ENCODE measurements at regions not wholly inside any gene's neighbourhood (a gene's known extent, or its start where the extent isn't known, plus 50 kb on each side); places are given as distances from the start of the nearest gene placed in this dataset.
"Not testable (repeated sequence)": the region's sequence is repeated elsewhere in the genome, so short reads cannot be mapped to it uniquely, and the experiment has no call there.

DNA sequence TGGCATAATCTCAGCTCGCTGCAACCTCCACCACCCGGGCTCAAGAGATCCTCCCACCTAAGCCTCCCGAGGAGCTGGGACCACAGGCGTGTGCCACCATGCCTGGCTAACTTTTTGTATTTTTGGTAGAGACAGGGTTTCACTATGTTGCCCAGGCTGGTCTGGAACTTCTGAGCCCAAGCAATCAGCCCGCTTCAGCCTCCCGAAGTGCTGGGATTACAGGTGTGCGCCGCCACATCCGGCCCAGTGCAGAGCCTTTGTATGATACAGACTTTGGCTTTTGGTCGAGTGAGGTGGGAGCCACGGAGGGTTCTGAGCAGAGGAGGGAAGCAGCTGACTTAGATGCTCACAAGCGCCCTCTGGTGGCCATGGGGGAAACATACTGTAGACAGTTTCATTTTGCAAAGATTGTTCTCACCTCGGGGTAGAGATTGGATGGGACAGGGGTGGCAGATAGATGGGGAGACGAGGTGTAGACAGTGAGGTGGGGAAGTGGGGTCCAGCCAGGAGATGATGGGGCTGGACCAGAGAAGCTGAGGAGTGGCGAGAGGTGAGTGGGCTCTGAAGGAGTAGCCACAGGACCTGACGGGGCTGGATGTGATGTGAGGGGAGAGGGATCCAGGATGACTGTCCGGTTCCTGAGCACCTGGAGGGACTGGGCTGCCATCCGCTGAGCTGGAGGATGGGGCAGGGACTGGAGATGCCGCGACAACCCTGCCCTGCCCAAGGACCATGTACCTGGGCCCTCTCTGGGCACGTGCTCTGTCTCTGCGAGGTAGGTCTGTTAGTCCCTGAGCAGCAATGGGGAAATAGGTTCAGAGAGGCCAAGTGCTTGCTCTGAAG is 105.1 kb downstream of the CRLF3 start:
- not testable (repeated sequence) for H3K27me3 ChIP-seq (ENCODE audit: control insufficient read depth, insufficient read depth, low read length); H3K9ac ChIP-seq (ENCODE audit: low read length); H3K4me3 ChIP-seq (ENCODE audit: low read length); H3K9me3 ChIP-seq (ENCODE audit: control insufficient read depth, low read depth, low read length); H3K4me1 ChIP-seq (ENCODE audit: control insufficient read depth, low read depth, low read length); H3K36me3 ChIP-seq (ENCODE audit: control insufficient read depth, low read depth, low read length); H3K27ac ChIP-seq (ENCODE audit: low read length)

DNA sequence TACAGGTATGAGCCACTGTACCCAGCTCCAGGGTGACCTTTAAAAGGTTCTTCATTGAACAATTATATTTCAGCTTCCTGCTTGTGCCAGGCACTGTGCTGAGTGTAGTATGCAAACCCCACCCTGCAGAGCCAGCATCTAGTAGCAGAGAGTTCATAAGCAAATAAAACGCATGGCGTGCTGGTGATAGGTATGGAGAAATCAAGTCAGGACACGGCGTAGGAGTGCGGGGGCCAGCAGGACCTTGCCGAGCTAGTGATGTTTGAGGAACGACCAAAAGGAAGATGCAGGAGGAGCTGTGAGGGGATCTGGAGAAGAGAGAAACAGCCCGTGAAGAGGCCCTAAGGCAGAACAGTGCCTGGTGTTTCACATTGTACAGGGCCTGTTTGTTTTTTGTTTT is 105.8 kb downstream of the CRLF3 start:
- not testable (repeated sequence) for H3K27me3 ChIP-seq (ENCODE audit: control insufficient read depth, insufficient read depth, low read length); H3K9me3 ChIP-seq (ENCODE audit: control insufficient read depth, low read depth, low read length); H3K27ac ChIP-seq (ENCODE audit: low read length); H3K4me3 ChIP-seq (ENCODE audit: low read length); H3K9ac ChIP-seq (ENCODE audit: low read length); H3K36me3 ChIP-seq (ENCODE audit: control insufficient read depth, low read depth, low read length); H3K4me1 ChIP-seq (ENCODE audit: control insufficient read depth, low read depth, low read length)

DNA sequence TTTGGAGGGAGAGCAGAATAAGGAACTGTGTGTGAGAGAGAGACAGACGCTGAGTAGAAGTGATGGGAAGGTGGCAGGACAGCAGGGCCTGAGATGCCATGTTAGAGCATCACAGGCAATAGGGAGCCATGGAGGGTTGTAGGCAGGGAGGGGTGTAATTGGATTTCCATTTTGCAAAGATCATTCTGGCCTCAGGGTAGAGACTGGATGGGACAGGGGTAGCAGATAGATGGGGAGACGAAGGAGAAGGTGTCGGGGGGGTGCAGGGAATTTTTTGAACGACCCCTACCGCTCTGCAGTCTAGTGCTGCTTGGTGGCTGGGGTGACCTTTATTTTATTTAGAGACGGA is 106.4 kb downstream of the CRLF3 start:
- H3K27me3 ChIP-seq (ENCODE audit: control insufficient read depth, insufficient read depth, low read length); H3K27ac ChIP-seq (ENCODE audit: low read length); H3K4me3 ChIP-seq (ENCODE audit: low read length); H3K9me3 ChIP-seq (ENCODE audit: control insufficient read depth, low read depth, low read length); H3K4me1 ChIP-seq (ENCODE audit: control insufficient read depth, low read depth, low read length); H3K36me3 ChIP-seq (ENCODE audit: control insufficient read depth, low read depth, low read length); H3K9ac ChIP-seq (ENCODE audit: low read length): not testable (repeated sequence)

DNA sequence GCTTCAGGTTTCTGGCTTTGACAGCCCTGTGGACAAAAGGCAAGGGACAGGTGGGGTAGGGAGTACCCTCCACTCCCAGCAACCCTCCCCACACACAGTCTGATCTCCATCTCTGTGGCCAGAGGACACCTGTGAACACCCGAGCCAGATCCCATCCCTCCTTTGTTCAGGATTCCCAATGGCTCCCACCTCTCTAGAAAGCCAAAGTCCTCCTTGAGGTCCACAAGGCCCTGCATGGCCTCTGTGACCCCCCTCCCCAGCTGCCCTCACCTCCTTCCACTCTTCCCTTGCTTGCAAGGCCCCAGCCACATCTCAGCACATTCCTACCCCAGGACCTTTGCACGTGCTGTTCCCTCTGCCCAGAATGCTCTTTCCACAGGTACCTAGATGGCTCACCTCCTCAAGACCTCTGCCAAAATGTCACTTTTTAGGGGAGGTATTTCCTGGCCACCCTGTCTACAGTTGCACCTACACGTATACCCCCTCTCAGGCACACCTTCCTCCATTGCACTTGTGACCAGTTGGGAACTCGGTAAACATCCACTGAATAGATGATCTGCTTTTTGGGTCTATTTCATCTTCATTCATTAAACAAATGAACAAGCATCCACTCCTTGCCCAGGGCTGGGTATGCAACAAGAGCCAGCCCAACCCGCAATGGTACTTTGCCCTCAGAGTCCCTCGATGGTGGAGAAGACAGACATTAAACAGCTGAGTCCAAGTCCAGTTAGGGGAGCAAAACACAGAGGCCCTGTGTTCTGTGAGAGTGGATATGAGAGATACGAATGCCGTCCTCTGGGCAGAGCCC is 107.0 kb downstream of the CRLF3 start:
- H3K9me3 ChIP-seq (ENCODE audit: control insufficient read depth, low read depth, low read length) = no peaks in the 10 kb centered on the region
- H3K9ac ChIP-seq (ENCODE audit: low read length) = no peak overlapping the region
- peaks cover 4% of the 10 kb centered on the region for H3K36me3 ChIP-seq (ENCODE audit: control insufficient read depth, low read depth, low read length)
- H3K4me3 ChIP-seq (ENCODE audit: low read length) = no peak overlapping the region
- H3K4me1 ChIP-seq (ENCODE audit: control insufficient read depth, low read depth, low read length) = peaks cover 5% of the 10 kb centered on the region
- H3K27ac ChIP-seq (ENCODE audit: low read length) = no peak overlapping the region
- no peaks in the 10 kb centered on the region for H3K27me3 ChIP-seq (ENCODE audit: control insufficient read depth, insufficient read depth, low read length)

DNA sequence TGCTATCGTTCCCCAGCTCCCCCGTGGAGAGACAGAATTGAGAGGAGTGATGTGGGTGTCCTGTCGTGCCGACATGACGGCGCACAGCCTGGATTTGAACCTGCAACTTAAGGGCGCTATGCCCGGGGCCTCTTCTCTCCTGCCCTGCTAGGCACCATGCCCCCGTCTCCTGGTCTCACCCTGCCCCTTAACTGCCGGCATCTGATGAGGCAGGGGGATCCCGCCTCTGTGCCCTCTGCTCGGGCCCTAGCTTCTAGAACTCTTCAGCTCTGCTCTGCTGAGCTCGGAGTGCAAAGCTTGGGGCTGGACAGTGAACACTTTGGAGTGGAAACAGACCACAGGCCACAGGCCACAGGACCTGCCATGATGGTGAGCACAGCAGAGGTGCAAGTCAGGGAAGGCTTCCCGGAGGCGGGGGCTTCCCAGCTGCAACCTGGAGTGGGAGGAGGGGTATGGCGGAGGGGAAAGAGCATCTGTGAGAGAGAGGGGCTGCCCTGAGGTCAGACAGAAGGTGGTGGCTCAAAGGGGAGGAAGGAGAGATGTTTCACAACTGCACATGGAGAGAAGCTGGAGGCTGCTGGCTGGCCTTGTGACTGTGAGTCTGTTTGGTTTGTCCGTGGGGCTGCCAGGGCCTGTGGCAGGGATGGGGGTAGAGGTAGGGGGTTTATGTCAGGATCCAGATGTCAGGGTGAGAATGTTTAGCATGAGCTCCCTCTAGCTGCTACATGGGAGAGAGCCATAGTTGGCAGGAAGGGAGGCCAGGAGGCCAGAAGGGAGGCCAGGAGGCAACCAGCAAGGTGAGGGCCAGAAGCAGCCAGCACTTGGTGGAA is 107.8 kb downstream of the CRLF3 start:
- Histone ChIP-seq H3K4me1 (ENCODE audit: control insufficient read depth, low read depth, low read length) (peaks cover 5% of the 10 kb centered on the region), H3K27me3 (ENCODE audit: control insufficient read depth, insufficient read depth, low read length) (no peaks in the 10 kb centered on the region), H3K36me3 (ENCODE audit: control insufficient read depth, low read depth, low read length) (peaks cover 4% of the 10 kb centered on the region), H3K9me3 (ENCODE audit: control insufficient read depth, low read depth, low read length) (no peaks in the 10 kb centered on the region), H3K27ac (ENCODE audit: low read length) (no peak overlapping the region), H3K9ac (ENCODE audit: low read length) (no peak overlapping the region), H3K4me3 (ENCODE audit: low read length) (no peak overlapping the region)

DNA sequence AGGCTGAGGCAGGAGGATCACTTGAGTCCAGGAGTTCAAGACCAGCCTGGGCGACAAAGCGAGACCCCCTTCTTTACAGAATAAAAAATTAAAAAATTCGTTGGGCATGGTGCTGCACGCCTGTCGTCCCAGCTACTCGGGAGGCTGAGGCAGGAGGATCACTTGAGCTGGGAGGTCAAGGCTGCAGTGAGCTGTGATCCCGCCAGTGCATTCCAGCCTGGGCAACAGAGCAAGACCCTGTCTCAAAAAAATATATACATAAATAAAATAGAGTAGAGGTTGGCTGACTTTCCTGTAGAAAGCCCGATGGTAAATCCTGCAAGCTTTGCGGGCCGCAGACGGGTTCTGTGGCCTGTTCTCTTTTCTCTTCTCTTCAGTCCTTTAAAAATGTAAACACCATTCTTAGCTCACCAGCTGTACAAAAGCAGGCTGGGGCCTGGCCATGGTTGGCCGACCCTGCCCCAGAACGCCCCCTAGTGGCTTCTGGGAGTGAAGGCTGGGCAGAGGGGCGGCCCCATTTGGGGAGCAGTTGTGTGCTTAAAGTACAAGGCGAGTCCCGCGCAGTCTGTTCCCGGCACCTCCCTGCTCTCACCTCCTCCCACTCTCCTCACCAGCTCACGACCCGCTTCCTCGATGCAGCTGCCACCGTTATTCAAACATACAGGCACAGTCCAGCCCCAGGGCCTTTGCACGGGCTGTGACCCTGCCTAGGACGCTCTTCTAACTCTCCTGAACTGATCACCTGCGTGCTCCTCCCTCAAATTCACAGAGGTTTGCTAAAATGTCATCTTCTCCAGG is 109.5 kb downstream of the CRLF3 start:
- not testable (repeated sequence) for H3K27me3 ChIP-seq (ENCODE audit: control insufficient read depth, insufficient read depth, low read length); H3K4me3 ChIP-seq (ENCODE audit: low read length); H3K9ac ChIP-seq (ENCODE audit: low read length); H3K27ac ChIP-seq (ENCODE audit: low read length); H3K36me3 ChIP-seq (ENCODE audit: control insufficient read depth, low read depth, low read length); H3K9me3 ChIP-seq (ENCODE audit: control insufficient read depth, low read depth, low read length); H3K4me1 ChIP-seq (ENCODE audit: control insufficient read depth, low read depth, low read length)

DNA sequence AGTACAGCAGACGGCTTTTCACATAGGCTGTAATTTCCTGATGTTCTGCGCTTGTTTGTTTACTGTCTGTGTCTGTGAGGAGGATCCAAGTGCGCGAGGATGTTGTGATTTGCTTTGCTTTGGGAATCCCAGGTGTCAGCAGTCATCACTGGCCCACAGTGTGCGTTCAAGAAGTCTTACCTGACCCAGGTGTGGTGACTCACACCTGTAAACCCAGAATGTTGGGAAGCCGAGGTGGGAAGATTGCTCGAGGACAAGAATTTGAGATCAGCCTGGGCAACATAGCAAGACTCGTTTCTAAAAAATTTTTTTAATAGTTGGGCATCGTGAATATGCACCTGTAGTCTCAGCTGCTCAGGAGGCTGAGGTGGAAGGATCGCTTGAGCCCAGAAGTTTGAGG is 110.7 kb downstream of the CRLF3 start:
- not testable (repeated sequence) for H3K9me3 ChIP-seq (ENCODE audit: control insufficient read depth, low read depth, low read length); H3K36me3 ChIP-seq (ENCODE audit: control insufficient read depth, low read depth, low read length); H3K4me1 ChIP-seq (ENCODE audit: control insufficient read depth, low read depth, low read length); H3K4me3 ChIP-seq (ENCODE audit: low read length); H3K27ac ChIP-seq (ENCODE audit: low read length); H3K9ac ChIP-seq (ENCODE audit: low read length); H3K27me3 ChIP-seq (ENCODE audit: control insufficient read depth, insufficient read depth, low read length)

DNA sequence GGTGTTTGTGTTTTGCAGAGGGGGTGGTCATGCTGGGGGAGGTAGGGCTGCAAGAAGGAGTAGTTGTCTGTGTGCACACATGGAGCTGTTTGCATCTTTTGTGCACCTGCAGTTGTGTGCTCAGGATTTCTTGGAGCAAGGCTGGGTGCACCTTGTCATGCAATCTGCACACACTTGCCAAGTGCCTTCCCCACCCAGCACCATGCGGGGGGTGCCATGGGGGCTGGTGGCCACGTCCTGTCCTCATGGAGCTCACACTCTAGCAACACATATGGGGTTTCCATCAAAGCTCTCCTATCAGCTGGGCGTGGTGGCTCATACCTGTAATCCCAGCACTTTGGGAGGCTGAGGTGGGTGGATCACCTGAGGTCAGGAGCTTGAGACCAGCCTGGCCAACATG is 111.6 kb downstream of the CRLF3 start:
- not testable (repeated sequence) for H3K36me3 ChIP-seq (ENCODE audit: control insufficient read depth, low read depth, low read length); H3K27ac ChIP-seq (ENCODE audit: low read length); H3K4me3 ChIP-seq (ENCODE audit: low read length); H3K9me3 ChIP-seq (ENCODE audit: control insufficient read depth, low read depth, low read length); H3K27me3 ChIP-seq (ENCODE audit: control insufficient read depth, insufficient read depth, low read length); H3K9ac ChIP-seq (ENCODE audit: low read length); H3K4me1 ChIP-seq (ENCODE audit: control insufficient read depth, low read depth, low read length)

DNA sequence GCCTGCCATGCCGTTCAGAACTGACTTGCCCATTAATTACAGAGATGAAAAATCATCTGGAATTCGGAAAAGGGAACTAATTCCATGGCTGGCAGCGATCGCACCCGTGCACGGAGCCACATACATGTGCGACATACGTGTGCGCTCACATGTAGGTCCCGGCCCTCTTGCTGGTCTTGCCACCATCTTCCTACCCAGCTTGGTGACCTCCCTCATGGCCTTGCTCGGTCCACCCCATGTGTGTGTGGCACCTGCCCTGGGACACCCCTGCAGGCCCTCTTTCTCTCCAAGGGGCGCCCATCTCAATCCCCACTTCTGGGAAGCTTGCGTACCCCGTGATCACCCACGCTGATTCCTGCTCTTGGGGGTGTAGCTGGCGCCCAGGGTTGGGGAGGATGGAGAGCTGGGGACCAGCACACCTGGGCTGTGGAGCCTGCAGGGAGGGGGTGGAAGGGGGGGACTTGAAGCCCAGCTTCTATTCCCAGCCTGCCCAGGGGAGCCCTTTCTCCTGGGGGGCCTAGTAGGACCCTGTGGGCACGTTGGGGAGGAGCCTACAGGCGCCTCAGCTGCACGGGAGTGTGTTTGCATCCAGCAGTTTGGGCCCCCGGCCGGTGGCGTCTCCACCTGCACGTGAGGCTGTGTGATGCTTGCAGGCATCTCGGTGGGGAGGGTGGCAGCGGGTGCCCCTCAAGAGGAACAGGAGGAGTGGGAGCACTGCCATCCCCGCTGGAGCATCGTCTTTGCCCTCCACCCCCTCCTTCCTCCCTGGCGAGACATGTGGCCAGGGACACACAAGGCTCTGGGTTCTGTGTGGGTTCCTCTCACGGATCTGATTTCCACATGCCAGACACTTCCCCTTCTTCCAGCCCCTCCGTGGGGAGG is 112.6 kb downstream of the CRLF3 start:
- not testable (repeated sequence) for H3K9me3 ChIP-seq (ENCODE audit: control insufficient read depth, low read depth, low read length); H3K36me3 ChIP-seq (ENCODE audit: control insufficient read depth, low read depth, low read length); H3K9ac ChIP-seq (ENCODE audit: low read length); H3K27me3 ChIP-seq (ENCODE audit: control insufficient read depth, insufficient read depth, low read length); H3K27ac ChIP-seq (ENCODE audit: low read length); H3K4me1 ChIP-seq (ENCODE audit: control insufficient read depth, low read depth, low read length)
- H3K4me3 ChIP-seq (ENCODE audit: low read length) = peak overlapping the region; percentile 74

DNA sequence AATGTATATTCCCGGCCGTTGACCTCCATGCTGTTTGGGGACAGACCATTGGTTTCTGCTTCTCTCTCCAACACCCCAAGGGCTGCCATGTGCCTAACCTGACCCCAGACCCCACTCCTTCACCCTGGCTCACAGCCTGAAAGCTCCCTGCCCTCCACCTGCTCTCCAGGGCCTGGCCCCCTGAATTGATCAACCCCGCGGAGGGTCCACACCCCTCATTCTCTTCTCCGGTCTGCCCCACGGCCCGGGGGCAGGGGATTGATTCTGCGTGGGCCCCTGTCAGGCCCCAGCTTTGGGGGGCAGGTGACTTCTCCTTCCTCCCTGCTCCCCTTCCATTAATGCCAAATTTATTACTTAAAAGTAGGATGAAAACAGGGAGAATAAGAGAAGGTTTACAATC is 113.3 kb downstream of the CRLF3 start:
- H3K4me1 ChIP-seq (ENCODE audit: control insufficient read depth, low read depth, low read length); H3K27me3 ChIP-seq (ENCODE audit: control insufficient read depth, insufficient read depth, low read length); H3K9me3 ChIP-seq (ENCODE audit: control insufficient read depth, low read depth, low read length); H3K27ac ChIP-seq (ENCODE audit: low read length); H3K36me3 ChIP-seq (ENCODE audit: control insufficient read depth, low read depth, low read length): not testable (repeated sequence)
- H3K9ac ChIP-seq (ENCODE audit: low read length) = peak overlapping the region; percentile 75
- peak overlapping the region; percentile 74 for H3K4me3 ChIP-seq (ENCODE audit: low read length)

Measured in iPS-18a (cell line).